Ishikawa (cell line): ENCODE measurements at regions not wholly inside any gene's neighbourhood (a gene's known extent, or its start where the extent isn't known, plus 50 kb on each side); places are given as distances from the start of the nearest gene placed in this dataset.

ENCODE experiments used
- CEBPB ChIP-seq: IDR thresholded peaks from 2 replicates; pipeline ENCODE4 v1.6.1; 2012
- CREB1 ChIP-seq: IDR thresholded peaks from 2 replicates; pipeline ENCODE4 v1.6.1; 2012; ENCODE audit warnings: low read depth
- EGR1 ChIP-seq: IDR thresholded peaks from 2 replicates; pipeline ENCODE4 v1.6.1; 2012
- EP300 ChIP-seq: IDR thresholded peaks from 2 replicates; pipeline ENCODE4 v1.6.1; 2012; ENCODE audit warnings: borderline replicate concordance
- FOXM1 ChIP-seq: IDR thresholded peaks from 2 replicates; pipeline ENCODE4 v1.6.1; 2012; ENCODE audit warnings: low read depth, borderline replicate concordance
- MAX ChIP-seq: IDR thresholded peaks from 2 replicates; pipeline ENCODE4 v1.6.1; 2012
- NFIC ChIP-seq: IDR thresholded peaks from 2 replicates; pipeline ENCODE4 v1.6.1; 2012
- RAD21 ChIP-seq: IDR thresholded peaks from 2 replicates; pipeline ENCODE4 v1.6.1; 2012; ENCODE audit warnings: low read depth
- REST ChIP-seq: IDR thresholded peaks from 2 replicates; pipeline ENCODE4 v1.6.1; 2012; ENCODE audit warnings: low read depth, mild to moderate bottlenecking
- TAF1 ChIP-seq: IDR thresholded peaks from 2 replicates; pipeline ENCODE4 v1.6.1; 2012; ENCODE audit warnings: low read depth, mild to moderate bottlenecking
- TCF12 ChIP-seq: IDR thresholded peaks from 2 replicates; pipeline ENCODE4 v1.6.1; 2012; ENCODE audit warnings: low read depth
- TEAD4 ChIP-seq: IDR thresholded peaks from 2 replicates; pipeline ENCODE4 v1.6.1; 2012
- USF1 ChIP-seq: IDR thresholded peaks from 2 replicates; pipeline ENCODE4 v1.6.1; 2012
- YY1 ChIP-seq: IDR thresholded peaks from 2 replicates; pipeline ENCODE4 v1.6.1; 2012; ENCODE audit warnings: low read depth
- ZBTB7A ChIP-seq: IDR thresholded peaks from 2 replicates; pipeline ENCODE4 v1.6.1; 2012; ENCODE audit warnings: low read depth

GRCh38 chr1:218646288-218646687, 301.2 kb downstream of the TGFB2 start:
- no peak for TF ChIP-seq TCF12
- no peak for TF ChIP-seq MAX
- no peak for TF ChIP-seq ZBTB7A
- TF ChIP-seq REST: no peak
- no peak for TF ChIP-seq RAD21
- no peak for TF ChIP-seq CREB1
- TF ChIP-seq CEBPB: no peak
- TF ChIP-seq YY1: no peak
- TF ChIP-seq NFIC: no peak
- no peak for TF ChIP-seq EP300
- no peak for TF ChIP-seq TEAD4
- no peak for TF ChIP-seq EGR1
- no peak for TF ChIP-seq USF1
- TF ChIP-seq FOXM1: no peak
- no peak for TF ChIP-seq TAF1

GRCh38 chr1:218656301-218657037, 311.3 kb downstream of the TGFB2 start:
- TF ChIP-seq USF1 (no peak), EGR1 (no peak), TAF1 (no peak), MAX (no peak), REST (no peak), YY1 (no peak), CREB1 (no peak), TEAD4 (no peak)

GRCh38 chr1:218658269-218658668, 313.1 kb downstream of the TGFB2 start:
- TF ChIP-seq TEAD4 (no peak), EP300 (no peak), TAF1 (no peak), CEBPB (no peak), TCF12 (no peak), USF1 (no peak), MAX (no peak), FOXM1 (no peak), NFIC (no peak), YY1 (no peak), RAD21 (no peak), ZBTB7A (no peak), CREB1 (no peak), EGR1 (no peak), REST (no peak)

- TF ChIP-seq NFIC (no peak), REST (no peak), ZBTB7A (no peak), RAD21 (no peak), FOXM1 (no peak), EP300 (no peak), CEBPB (no peak), EGR1 (no peak), MAX (no peak), TEAD4 (no peak), TCF12 (no peak), CREB1 (no peak), USF1 (no peak), TAF1 (no peak), YY1 (no peak)
Measured at GRCh38 chr1:218658899-218659298, 313.8 kb downstream of the TGFB2 start.
